ENCODE measurements at regions not wholly inside any gene's neighbourhood (a gene's known extent, or its start where the extent isn't known, plus 50 kb on each side); places are given as distances from the start of the nearest gene placed in this dataset.

- TF ChIP-seq CTCF (IDR thresholded peaks at IDR 0.05): no peak
Observed at GRCh38 chr2:239727182-239727775, 297.9 kb downstream of the NDUFA10 start.

GRCh38 chr2:239726631-239727181 lies 298.4 kb downstream of the NDUFA10 start:
- no peak for TF ChIP-seq CTCF (IDR thresholded peaks at IDR 0.05)

- TF ChIP-seq CTCF (IDR thresholded peaks at IDR 0.05): no peak
Observed at GRCh38 chr2:239726091-239726591, 299.0 kb downstream of the NDUFA10 start.

GRCh38 chr2:239725551-239725890 lies 299.6 kb downstream of the NDUFA10 start:
- TF ChIP-seq CTCF (IDR thresholded peaks at IDR 0.05): no peak

GRCh38 chr2:239724851-239725550 lies 300.1 kb downstream of the NDUFA10 start:
- TF ChIP-seq CTCF (IDR thresholded peaks at IDR 0.05): no peak

- TF ChIP-seq CTCF (IDR thresholded peaks at IDR 0.05): no peak
Observed at GRCh38 chr2:239724194-239724849, 300.8 kb downstream of the NDUFA10 start.

- TF ChIP-seq CTCF (IDR thresholded peaks at IDR 0.05): no peak
Observed at GRCh38 chr2:239723486-239724193, 301.5 kb downstream of the NDUFA10 start.
